ENCODE measurements at regions not wholly inside any gene's neighbourhood (a gene's known extent, or its start where the extent isn't known, plus 50 kb on each side); places are given as distances from the start of the nearest gene placed in this dataset.

GRCh38 chr18:68288408-68288807 lies 426.5 kb downstream of the TMX3 start:
- WGBS, 2 donors = 66 to 75% methylated on average over 4 of the region's 4 CpGs
- no peak for DNase-seq

GRCh38 chr18:68284236-68284780 lies 430.6 kb downstream of the TMX3 start:
- Histone ChIP-seq H3K4me1 (no peaks in the 10 kb centered on the region), H3K27me3 (no peaks in the 10 kb centered on the region), H3K9me3 (no peaks in the 10 kb centered on the region), H3K36me3 (no peaks in the 10 kb centered on the region), H3K27ac (no peak overlapping the region), H3K4me3 (no peak overlapping the region)
- ATAC-seq (ENCODE audit: low FRiP score in 2 of 2) (no peak), DNase-seq (no peak)
- 76 to 79% methylated on average over 5 of the region's 5 CpGs for WGBS, 2 donors
- TF ChIP-seq POLR2A (IDR thresholded peaks at IDR 0.05) (no peak), CTCF (IDR thresholded peaks at IDR 0.05) (no peak), POLR2AphosphoS5 (IDR thresholded peaks at IDR 0.05) (no peak), EP300 (IDR thresholded peaks at IDR 0.05) (no peak)

More at GRCh38 chr18:68288408-68288807, 426.5 kb downstream of the TMX3 start:
- Histone ChIP-seq H3K27ac (no peak overlapping the region), H3K27me3 (no peaks in the 10 kb centered on the region), H3K4me1 (no peaks in the 10 kb centered on the region), H3K4me3 (no peak overlapping the region), H3K9me3 (peaks cover 0 to under 1% (median 0%) of the 10 kb centered on the region in 4 donors), H3K36me3 (no peaks in the 10 kb centered on the region)
- TF ChIP-seq EP300 (IDR thresholded peaks at IDR 0.05) = no peak
- no peak for TF ChIP-seq POLR2AphosphoS5 (IDR thresholded peaks at IDR 0.05)
- TF ChIP-seq CTCF (IDR thresholded peaks at IDR 0.05) = no peak
- TF ChIP-seq POLR2A (IDR thresholded peaks at IDR 0.05) = no peak
- ATAC-seq (ENCODE audit: low FRiP score in 2 of 2) = no peak

- H3K36me3 ChIP-seq = no peaks in the 10 kb centered on the region
- no peak for ATAC-seq (ENCODE audit: low FRiP score in 2 of 2)
- TF ChIP-seq POLR2A (IDR thresholded peaks at IDR 0.05) (no peak), POLR2AphosphoS5 (IDR thresholded peaks at IDR 0.05) (no peak), CTCF (IDR thresholded peaks at IDR 0.05) (no peak), EP300 (IDR thresholded peaks at IDR 0.05) (no peak)
These were observed 431.1 kb downstream of the TMX3 start for GRCh38 chr18:68283834-68284233.

GRCh38 chr18:68282232-68282631 lies 432.7 kb downstream of the TMX3 start:
- H3K27me3 ChIP-seq = no peaks in the 10 kb centered on the region
- no peaks in the 10 kb centered on the region for H3K36me3 ChIP-seq
- no peaks in the 10 kb centered on the region for H3K4me1 ChIP-seq
- TF ChIP-seq POLR2A (IDR thresholded peaks at IDR 0.05) (no peak), POLR2AphosphoS5 (IDR thresholded peaks at IDR 0.05) (no peak), EP300 (IDR thresholded peaks at IDR 0.05) (no peak), CTCF (IDR thresholded peaks at IDR 0.05) (no peak)
- 83 to 89% methylated on average over 2 of the region's 2 CpGs for WGBS, 2 donors
- no peak overlapping the region for H3K4me3 ChIP-seq
- no peaks in the 10 kb centered on the region for H3K9me3 ChIP-seq
- DNase-seq (no peak), ATAC-seq (ENCODE audit: low FRiP score in 2 of 2) (no peak)
- no peak overlapping the region for H3K27ac ChIP-seq

More at GRCh38 chr18:68283834-68284233, 431.1 kb downstream of the TMX3 start:
- H3K27ac ChIP-seq = no peak overlapping the region
- no peaks in the 10 kb centered on the region for H3K9me3 ChIP-seq
- 51 to 77% methylated on average over 3 of the region's 3 CpGs for WGBS, 2 donors
- H3K27me3 ChIP-seq = no peaks in the 10 kb centered on the region
- DNase-seq = no peak
- H3K4me1 ChIP-seq = no peaks in the 10 kb centered on the region
- no peak overlapping the region for H3K4me3 ChIP-seq

- 78 to 81% methylated on average over 1 of the region's 1 CpG for WGBS, 2 donors
- H3K27me3 ChIP-seq = no peaks in the 10 kb centered on the region
- DNase-seq = no peak
- no peak overlapping the region for H3K4me3 ChIP-seq
- no peaks in the 10 kb centered on the region for H3K9me3 ChIP-seq
- no peaks in the 10 kb centered on the region for H3K36me3 ChIP-seq
- no peaks in the 10 kb centered on the region for H3K4me1 ChIP-seq
- no peak for TF ChIP-seq CTCF (IDR thresholded peaks at IDR 0.05)
- TF ChIP-seq POLR2A (IDR thresholded peaks at IDR 0.05) = no peak
- no peak for TF ChIP-seq EP300 (IDR thresholded peaks at IDR 0.05)
- TF ChIP-seq POLR2AphosphoS5 (IDR thresholded peaks at IDR 0.05) = no peak
- ATAC-seq (ENCODE audit: low FRiP score in 2 of 2) = no peak
- no peak overlapping the region for H3K27ac ChIP-seq
These were observed 439.3 kb downstream of the TMX3 start for GRCh38 chr18:68275616-68276015.

All from upper lobe of left lung (tissue), 6 donors.